NOMO-1 treated with DMSO at 0.1 percent for 48 hours (cell line): ENCODE measurements at regions not wholly inside any gene's neighbourhood (a gene's known extent, or its start where the extent isn't known, plus 50 kb on each side); places are given as distances from the start of the nearest gene placed in this dataset.
A peak's percentile ranks its signal among the peaks of the same experiment; 100 is the strongest.

ENCODE experiments used
- DNase-seq: peaks from one replicate; lab custom pipeline; 2025; ENCODE audit not compliant: unreplicated experiment; lab: John Stamatoyannopoulos, UW

DNA sequence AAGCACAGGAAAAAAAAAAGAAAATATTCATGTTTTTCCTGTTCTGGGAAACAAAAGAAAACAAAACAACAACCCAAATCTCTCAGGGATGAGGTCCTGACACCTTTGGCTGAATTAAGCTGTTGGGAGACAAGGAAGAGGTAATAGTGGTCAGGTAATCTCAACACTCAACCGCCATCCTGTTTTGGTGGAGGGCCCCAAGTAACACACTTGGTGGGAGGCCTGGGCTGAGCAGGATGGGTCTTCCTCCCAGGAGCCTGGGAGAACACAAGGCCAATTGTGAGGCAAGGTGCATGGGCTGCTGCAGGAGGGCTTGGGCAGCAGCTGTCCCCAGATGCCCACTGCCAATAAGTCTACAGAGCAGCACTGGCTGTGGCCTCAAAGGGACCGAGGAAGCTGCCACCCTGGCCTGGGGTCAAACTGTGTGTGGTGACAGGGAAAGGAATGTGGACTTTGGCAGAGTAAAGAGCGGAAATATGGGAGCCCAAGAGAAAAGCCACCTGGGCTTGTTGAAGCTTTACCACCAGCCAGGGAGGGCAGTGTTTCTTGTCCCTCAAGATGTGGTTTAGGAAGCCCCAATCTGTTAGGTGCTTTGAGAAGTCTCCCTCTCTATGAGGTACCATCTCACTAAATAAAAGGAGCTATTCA is 93.5 kb upstream of the SLC25A13 start:
- no peak for DNase-seq

DNA sequence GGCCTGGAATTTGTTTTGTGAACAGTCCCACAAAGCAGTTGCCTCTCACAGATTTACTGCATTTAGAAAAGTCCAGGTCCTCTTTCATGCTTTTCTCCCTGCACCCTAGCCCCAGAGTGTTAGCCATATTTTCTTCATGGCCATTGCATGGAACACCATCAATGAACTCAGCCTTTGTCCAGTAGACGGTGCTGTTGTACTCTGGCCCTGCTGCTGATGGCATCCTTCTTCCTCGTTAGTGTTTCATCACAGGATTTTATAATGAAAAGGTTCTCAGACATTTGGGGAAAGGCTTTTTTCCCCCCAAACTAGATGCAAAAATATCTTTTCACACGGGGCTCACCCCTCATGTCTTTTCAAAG is 93.0 kb upstream of the SLC25A13 start:
- DNase-seq = peak; percentile 94

DNA sequence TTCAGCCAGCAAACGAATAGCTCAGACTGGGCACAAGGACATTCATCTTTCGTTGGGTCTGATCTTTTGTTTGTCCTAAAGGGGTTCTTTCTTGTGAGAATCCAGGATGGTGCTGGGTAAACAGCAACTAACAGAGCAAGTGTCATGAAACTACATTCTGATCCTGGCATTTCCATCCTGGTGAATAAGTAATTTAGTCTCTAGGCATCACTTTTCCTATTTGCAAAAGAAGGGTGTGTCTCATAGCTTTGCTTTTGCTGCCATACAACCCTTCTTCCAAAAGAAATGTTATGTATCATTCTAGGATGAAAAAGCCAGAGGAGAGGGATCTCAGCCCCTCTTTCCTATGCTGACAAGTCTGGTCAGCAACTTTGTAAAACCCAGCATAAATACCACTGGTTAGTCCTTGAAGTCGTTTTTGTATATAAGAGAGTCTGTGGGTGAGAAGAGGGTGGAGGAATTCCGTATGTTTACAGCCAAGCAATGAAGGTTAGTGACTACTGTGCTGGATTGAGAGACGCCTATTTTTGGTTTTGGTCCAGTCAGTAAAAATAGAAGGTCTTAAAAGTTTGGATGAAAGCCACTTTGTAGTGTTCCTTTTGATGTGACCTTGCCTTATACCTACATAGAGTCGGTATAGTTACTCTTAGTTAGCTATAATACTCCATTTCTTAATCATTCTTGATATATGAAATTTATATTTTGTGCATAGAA is 88.4 kb upstream of the SLC25A13 start:
- no peak for DNase-seq

DNA sequence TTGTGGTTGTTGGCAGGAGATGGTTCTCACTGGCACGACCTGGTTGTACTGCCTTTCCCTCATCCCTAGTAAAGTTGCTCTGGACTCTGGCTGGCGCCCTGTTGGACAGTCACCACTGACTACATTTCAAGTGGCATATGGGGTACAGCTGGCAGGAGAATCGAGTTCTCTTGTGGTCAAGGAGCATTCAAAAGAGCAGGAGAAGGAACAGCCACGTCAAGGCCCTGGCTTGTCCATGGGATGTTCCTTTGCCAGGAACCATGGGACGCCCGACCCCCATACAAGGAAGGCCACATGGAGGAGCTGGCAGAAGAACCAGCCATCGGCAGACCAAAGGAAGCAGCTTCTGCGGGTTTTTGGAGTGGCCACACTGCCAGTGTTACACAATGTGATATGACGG is 87.0 kb upstream of the SLC25A13 start:
- no peak for DNase-seq

DNA sequence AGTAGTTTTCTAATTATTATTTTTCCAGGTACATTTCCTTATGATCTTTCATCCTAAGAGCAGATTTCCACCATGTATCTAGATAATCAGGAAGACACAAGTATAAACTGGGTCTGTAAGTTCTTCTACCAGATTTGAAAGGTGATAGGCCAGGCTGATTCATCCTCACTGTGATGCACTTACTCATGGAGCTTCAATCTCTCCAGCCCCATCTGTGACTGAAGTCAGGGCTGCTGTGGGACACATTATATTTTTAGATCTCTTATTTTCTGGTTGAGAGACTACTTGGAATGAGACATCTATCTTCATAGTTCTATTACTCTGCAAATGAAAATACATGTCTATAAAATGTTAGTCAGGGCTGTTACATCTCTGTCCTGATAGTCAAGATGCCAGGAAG is 85.5 kb upstream of the SLC25A13 start:
- no peak for DNase-seq

DNA sequence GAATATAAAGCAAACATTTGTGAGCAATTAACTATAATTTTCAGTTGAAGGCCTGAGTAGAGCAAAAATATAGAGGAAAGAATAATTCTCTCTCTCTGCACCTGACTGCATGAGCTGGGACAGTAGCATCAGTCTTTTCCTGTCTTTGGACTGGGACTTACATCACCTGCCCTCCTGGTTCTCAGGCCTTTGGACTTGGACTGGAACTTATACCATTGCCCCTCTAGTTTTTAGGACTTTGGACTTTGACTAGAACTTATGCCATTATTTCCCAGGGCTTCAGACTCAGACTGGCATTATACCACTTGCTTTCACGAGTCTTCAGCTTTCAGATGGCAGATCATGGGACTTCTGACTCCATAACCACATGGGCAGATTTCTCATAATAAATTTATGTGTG is 81.0 kb upstream of the SLC25A13 start:
- DNase-seq = no peak

DNA sequence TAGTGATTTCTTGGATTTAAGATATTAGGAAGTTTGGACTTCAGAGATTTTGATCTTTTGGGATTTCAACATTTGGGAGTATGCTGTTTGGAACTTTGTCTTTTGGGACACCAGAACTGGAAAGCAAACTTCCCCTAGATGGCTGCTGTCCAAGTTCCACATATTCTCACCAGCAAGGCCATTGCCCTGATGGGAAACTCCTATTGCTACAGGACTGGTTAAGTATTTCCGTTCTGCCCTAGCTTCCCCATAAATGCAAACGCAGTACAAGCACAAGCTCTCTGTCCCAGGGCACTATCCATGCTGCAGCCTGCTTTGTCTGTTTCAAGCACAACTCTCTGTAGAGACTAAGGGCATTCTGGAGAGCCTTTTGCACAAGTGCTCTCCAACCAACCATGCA is 79.3 kb upstream of the SLC25A13 start:
- DNase-seq = peak; percentile 80

DNA sequence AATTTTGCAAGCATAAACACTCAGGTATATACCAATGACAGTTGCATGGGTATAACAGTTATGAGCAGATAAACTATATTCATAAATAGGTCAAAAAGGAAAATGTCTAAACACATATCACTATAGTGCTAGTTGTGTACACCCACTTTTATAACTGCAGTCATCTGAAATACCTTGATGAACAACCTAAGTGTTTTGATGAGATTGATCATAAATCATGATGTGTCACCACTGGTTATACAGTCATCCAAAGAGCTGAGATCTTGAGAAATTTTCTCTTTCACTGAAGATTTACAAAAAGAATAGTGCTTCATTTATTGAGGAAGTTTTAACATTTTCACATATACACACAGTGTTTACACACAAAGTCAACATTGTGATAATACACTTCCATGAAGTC is 78.6 kb upstream of the SLC25A13 start:
- DNase-seq = peak; percentile 38

DNA sequence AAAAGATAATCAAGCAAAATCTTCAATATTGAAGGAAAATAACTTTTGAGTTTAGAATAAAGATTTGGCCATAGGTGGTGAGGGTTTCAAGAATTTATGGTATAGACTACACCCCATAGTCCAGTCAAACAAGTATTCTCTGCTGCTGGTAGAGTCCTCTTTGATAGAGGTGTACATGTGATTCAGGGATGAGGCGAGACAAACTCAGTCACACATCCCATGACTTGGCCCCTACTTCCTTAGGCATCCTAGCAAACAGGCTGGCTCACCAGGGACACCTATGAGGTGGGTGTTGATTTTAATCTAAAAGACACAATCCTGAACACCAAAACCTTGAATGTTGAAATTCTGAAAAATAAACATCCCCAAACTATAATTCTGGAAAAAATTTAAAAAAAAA is 78.1 kb upstream of the SLC25A13 start:
- DNase-seq = no peak

DNA sequence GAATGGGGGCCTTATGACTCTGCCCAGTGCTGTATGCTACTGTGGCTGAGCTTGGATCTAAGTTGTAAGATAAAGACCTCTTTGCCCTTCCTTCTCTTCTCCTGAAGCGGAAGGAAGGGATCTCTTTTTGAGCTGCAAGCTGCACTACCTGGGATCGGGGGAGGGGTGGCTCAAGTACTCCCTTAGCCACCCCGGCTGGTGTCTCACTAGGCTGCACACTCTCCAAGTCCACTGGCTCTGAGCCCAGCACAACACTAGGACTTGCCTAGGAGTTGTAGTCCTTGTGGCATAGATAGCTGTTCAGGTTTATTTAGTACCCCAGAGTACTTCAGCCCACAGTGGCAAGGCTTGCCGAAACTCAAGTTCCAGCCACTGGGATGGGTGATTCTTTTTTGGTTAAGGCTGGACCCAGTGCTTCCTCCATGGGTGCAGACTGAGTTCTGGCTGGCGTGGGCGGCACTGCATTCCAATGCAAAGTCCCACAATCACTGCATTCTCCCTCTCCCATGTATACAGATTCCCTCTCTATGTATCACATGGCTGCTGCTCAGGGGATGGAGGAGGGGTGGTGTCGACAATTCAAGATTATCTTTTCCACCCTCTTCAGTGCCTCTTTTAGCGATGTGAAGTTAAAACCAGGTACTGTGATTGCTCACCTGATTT is 76.2 kb upstream of the SLC25A13 start:
- DNase-seq = no peak

DNA sequence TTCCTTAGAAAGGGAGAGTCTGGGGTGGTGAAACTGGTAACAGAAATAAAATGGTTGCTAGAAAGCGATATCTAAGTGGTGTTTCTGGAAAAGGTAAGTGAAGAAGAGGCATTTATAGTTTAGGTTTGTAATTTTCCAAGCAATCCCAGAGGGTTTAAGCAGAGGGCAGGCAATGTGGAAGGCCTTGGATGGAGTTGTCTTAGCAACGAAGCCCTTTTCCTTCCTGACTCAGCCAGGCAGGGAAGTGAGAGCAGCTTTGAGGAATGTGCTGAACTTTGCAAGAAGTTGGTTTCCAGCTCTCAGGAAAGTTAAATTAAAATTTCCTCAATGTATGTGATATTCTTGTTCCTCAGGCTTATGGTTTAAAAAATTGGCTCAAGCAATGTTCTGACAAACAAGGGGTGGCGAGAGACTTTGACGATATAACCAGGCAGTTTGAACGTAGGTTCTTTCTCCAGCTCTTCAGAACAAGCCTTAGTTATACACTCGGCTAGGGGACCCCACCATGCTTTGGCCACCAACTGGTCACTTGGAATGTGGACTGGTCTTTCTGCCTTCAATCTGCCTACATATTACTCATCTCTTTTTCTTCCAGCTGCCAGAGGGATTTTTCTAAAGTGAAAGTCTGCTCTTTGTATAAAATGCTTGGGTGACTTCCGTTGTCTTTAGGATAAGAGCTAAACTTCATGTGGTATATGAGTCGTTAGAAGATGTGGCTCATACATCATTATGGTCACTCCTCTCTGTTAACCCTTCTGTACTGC is 66.9 kb upstream of the SLC25A13 start:
- DNase-seq = no peak

DNA sequence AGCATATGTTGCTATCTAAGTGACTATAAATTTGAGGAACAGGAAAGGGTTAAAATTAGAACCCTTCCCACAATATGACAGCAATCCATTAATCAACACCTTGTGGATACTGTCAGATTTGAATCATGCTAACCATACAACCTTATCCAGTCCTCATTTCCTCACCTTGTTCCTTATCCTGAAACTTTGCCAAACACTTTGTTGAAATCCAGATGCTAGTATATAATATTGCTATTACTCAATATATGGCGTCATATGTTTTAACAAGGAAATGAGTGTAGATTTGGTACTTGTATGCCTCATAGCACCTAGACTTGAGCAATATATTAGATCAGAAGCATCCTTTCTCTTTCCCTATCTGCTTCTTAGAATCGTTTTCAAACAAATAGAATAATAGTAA is 66.3 kb upstream of the SLC25A13 start:
- DNase-seq = peak; percentile 97

DNA sequence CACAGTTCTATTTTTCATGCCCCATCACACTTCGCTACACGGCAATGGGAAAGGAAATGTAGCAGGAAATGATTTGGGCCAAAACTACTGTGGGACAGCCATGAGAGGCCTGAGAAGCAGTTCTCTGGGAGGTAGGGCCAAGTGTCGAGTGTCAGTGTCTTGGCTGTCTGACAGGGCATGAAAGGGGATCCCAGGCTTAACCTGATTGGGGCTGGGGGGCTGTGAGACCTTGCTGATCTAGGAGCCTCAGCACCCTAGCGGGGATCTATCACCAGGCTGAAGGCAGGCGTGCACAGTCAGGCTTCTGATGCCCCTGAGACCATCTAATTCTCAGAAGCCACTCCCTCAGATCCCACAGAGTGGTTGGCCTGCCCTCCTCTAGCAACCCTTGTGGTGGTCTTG is 58.2 kb upstream of the SLC25A13 start:
- DNase-seq = no peak

DNA sequence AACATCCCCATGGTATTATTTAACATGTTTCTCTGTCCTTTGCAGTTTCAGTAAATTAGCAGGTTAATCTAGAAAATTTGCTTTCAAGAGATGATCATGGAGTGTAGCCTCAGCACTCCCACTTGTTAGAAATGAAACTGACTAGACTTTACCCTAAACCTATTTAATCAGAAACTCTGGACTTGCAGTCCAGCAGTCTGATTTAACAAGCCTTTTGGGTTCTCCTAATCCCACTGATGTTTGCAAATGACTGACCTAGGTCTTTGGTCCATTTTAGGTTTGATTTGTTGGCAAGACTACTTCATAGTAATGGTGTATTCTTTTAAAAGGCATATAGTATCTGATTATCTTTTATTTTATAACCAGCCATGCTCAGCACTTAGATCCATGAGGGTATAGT is 55.5 kb upstream of the SLC25A13 start:
- DNase-seq = no peak
